ENCODE measurements at regions not wholly inside any gene's neighbourhood (a gene's known extent, or its start where the extent isn't known, plus 50 kb on each side); places are given as distances from the start of the nearest gene placed in this dataset.

GRCh38 chr12:89994911-89995310, 286.3 kb upstream of the ATP2B1 start:
- no peak overlapping the region for H3K27ac ChIP-seq
- intact Hi-C loops (cut with DNase I; ENCODE audit: low total_unique reads) = no loop called here
- no peaks in the 10 kb centered on the region for H3K27me3 ChIP-seq
- H3K4me3 ChIP-seq = no peak overlapping the region
- no peak for TF ChIP-seq CTCF (IDR thresholded peaks at IDR 0.05)
- no peak for TF ChIP-seq POLR2AphosphoS5 (IDR thresholded peaks at IDR 0.05)
- no peak for TF ChIP-seq POLR2A (IDR thresholded peaks at IDR 0.05)
- H3K36me3 ChIP-seq = no peaks in the 10 kb centered on the region
- DNase-seq (ENCODE audit: low spot score in 2 of 2) = no peak
- no peaks in the 10 kb centered on the region for H3K9me3 ChIP-seq
- H3K4me1 ChIP-seq = no peaks in the 10 kb centered on the region

- Histone ChIP-seq H3K9me3 (no peaks in the 10 kb centered on the region), H3K27ac (no peak overlapping the region)
These were observed 285.0 kb upstream of the ATP2B1 start for GRCh38 chr12:89993632-89994031.

GRCh38 chr12:89992668-89993451, 284.2 kb upstream of the ATP2B1 start:
- intact Hi-C loops (cut with DNase I; ENCODE audit: low total_unique reads) = no loop called here
- H3K9me3 ChIP-seq = no peaks in the 10 kb centered on the region
- no peaks in the 10 kb centered on the region for H3K4me1 ChIP-seq
- H3K4me3 ChIP-seq = no peak overlapping the region
- H3K27ac ChIP-seq = no peak overlapping the region
- no peak for TF ChIP-seq POLR2A (IDR thresholded peaks at IDR 0.05)
- TF ChIP-seq CTCF (IDR thresholded peaks at IDR 0.05) = no peak
- no peak for TF ChIP-seq POLR2AphosphoS5 (IDR thresholded peaks at IDR 0.05)
- no peaks in the 10 kb centered on the region for H3K27me3 ChIP-seq
- DNase-seq (ENCODE audit: low spot score in 2 of 2) = no peak
- no peaks in the 10 kb centered on the region for H3K36me3 ChIP-seq

More at GRCh38 chr12:89993632-89994031, 285.0 kb upstream of the ATP2B1 start:
- DNase-seq (ENCODE audit: low spot score in 2 of 2) = no peak
- H3K27me3 ChIP-seq = no peaks in the 10 kb centered on the region
- H3K4me1 ChIP-seq = no peaks in the 10 kb centered on the region
- TF ChIP-seq POLR2AphosphoS5 (IDR thresholded peaks at IDR 0.05) (no peak), POLR2A (IDR thresholded peaks at IDR 0.05) (no peak), CTCF (IDR thresholded peaks at IDR 0.05) (no peak)
- intact Hi-C loops (cut with DNase I; ENCODE audit: low total_unique reads) = no loop called here
- no peaks in the 10 kb centered on the region for H3K36me3 ChIP-seq
- H3K4me3 ChIP-seq = no peak overlapping the region

- DNase-seq (ENCODE audit: low spot score in 2 of 2) = no peak
- no peaks in the 10 kb centered on the region for H3K9me3 ChIP-seq
- H3K36me3 ChIP-seq = no peaks in the 10 kb centered on the region
- TF ChIP-seq POLR2AphosphoS5 (IDR thresholded peaks at IDR 0.05) (no peak), CTCF (IDR thresholded peaks at IDR 0.05) (no peak), POLR2A (IDR thresholded peaks at IDR 0.05) (no peak)
- H3K4me3 ChIP-seq = no peak overlapping the region
- no peaks in the 10 kb centered on the region for H3K4me1 ChIP-seq
- H3K27ac ChIP-seq = no peak overlapping the region
- H3K27me3 ChIP-seq = no peaks in the 10 kb centered on the region
- intact Hi-C loops (cut with DNase I; ENCODE audit: low total_unique reads) = no loop called here
These were observed 283.4 kb upstream of the ATP2B1 start for GRCh38 chr12:89991807-89992590.
